NK-92 treated with Interleukin-12 subunit alpha and Interleukin-12 subunit beta, amount 100 ng/mL, for 24 hours (cell line): ENCODE measurements at regions not wholly inside any gene's neighbourhood (a gene's known extent, or its start where the extent isn't known, plus 50 kb on each side); places are given as distances from the start of the nearest gene placed in this dataset.
"Not testable (repeated sequence)": the region's sequence is repeated elsewhere in the genome, so short reads cannot be mapped to it uniquely, and the experiment has no call there.

Source experiments
- DNase-seq: peaks from one replicate; lab custom pipeline; 2025; lab: John Stamatoyannopoulos, UW

GRCh38 chr16:18263046-18263445 is 73.5 kb downstream of the NPIPA8 start:
- not testable (repeated sequence) for DNase-seq

GRCh38 chr16:18261848-18262247 is 74.7 kb downstream of the NPIPA8 start:
- not testable (repeated sequence) for DNase-seq

DNA sequence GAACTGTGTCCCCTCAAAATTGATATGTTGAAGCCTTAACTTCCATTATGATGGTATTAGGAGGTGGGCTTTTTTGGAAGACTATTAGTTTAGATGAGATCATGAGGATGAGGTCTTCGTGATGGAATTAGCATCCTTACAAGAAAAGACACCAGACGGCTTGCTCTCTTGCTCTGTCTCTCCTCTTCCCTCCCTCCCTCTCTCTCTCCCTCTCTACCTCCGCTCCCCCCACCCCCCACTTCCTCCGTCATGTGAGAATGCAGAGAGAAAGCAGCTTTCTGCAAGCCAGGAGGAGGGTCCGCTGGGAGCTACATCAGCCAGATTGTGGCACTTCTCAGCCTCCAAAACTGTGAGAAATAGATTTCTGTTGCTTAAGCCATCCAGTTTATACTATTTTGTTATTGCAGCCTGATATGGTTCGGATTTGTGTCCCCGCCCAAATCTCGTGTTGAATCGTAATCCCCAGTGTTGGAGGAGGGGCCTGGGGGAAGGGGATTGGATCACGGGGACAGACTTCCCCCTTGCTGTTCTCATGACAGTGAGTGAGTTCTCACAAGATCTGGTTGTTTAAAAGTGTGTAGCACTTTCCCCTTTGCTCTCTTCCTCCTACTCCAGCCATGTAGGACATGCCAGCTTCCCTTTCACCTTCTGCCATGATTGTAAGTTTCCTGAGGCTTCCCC is 76.9 kb downstream of the NPIPA8 start:
- DNase-seq = not testable (repeated sequence)

- DNase-seq = not testable (repeated sequence)
Measured at GRCh38 chr16:18252943-18253342, 83.6 kb downstream of the NPIPA8 start.

- DNase-seq = not testable (repeated sequence)
Measured at GRCh38 chr16:18230505-18230904, 106.0 kb downstream of the NPIPA8 start.

DNA sequence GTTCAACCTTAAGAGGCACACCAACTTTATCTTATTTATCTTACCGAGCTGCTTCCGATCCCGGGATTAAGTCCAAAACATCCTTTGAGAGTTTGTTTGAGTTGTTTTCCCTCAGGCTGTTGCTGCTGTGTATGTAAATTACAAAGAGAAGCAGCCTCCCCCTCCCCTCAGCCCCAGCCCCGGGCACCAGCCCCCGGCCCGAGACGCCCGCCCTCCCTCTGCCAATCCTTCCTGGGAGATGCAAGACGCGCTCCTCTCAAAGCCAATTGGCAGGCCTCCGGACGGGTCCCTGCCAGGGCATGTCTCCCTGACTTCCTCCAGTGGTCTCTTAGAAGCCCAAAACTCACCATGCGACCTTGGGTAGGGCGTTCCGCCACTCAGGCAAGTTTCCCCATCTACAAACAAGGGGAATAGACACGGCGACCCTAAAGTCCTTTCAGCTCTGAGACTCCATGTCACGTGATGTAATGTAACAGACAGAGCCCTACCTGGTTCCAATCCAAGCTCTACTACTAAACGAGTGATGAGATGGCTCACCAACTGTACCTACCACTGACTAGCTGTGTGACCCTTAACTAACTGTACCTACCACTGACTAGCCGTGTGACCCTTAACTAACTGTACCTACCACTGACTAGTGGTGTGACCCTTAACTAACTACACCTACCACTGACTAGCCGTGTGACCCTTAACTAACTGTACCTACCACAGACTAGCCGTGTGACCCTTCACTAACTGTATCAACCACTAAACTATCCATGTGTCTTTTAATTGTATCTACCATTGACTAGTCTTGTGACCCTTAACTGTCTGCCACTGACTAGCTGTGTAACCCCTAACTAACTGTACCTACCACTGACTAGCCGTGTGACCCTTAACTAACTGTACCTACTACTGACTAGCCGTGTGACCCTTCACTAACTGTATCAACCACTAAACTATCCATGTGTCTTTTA is 114.2 kb downstream of the NPIPA8 start:
- not testable (repeated sequence) for DNase-seq

GRCh38 chr16:18217741-18218140 is 118.8 kb downstream of the NPIPA8 start:
- DNase-seq = not testable (repeated sequence)

- DNase-seq = not testable (repeated sequence)
Measured at GRCh38 chr16:18216814-18217213, 119.7 kb downstream of the NPIPA8 start.

- DNase-seq = not testable (repeated sequence)
Measured at GRCh38 chr16:18213810-18214209, 122.7 kb downstream of the NPIPA8 start.

GRCh38 chr16:18211505-18211904 is 125.0 kb downstream of the NPIPA8 start:
- not testable (repeated sequence) for DNase-seq

GRCh38 chr16:18204786-18205185 is 131.8 kb downstream of the NPIPA8 start:
- DNase-seq = not testable (repeated sequence)

DNA sequence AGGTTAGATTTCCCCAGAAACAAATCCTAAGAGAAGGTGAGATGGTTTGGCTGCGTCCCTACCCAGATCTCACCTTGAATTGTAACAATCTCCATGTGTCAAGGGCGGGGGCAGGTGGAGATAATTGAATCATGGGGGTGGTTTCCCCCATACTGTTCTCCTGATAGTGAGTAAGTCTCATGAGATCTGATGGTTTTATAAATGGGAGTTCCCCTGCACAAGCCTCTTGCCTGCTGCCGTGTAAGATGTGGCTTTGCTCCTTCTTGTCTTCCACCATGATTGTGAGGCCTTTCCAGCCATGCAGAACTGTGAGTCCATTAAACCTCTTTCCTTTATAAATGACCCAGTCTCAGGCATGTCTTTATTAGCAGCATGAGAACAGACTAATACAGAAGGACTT is 132.2 kb downstream of the NPIPA8 start:
- not testable (repeated sequence) for DNase-seq

DNA sequence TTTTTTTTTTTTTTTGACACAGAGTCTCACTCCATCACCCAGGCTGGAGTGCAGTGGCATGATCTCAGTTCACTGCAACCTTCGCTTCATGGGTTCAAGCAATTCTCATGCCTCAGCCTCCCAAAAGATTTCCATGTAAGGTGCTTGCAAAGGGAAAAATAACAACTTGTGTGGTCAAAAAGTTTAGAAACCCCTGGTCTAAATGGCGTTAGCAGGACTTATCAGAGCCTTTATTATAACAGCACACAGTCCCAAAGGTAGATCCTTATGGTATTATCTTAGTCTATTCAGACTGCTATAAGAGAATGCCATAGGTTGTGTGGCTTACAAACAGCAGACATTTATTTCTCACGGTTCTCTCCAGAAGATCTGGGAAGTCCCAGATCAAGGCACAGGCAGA is 135.0 kb downstream of the NPIPA8 start:
- DNase-seq = not testable (repeated sequence)

GRCh38 chr16:18192389-18192788 is 144.1 kb downstream of the NPIPA8 start:
- not testable (repeated sequence) for DNase-seq

- DNase-seq = not testable (repeated sequence)
Measured at GRCh38 chr16:18190179-18190578, 146.4 kb downstream of the NPIPA8 start.

DNA sequence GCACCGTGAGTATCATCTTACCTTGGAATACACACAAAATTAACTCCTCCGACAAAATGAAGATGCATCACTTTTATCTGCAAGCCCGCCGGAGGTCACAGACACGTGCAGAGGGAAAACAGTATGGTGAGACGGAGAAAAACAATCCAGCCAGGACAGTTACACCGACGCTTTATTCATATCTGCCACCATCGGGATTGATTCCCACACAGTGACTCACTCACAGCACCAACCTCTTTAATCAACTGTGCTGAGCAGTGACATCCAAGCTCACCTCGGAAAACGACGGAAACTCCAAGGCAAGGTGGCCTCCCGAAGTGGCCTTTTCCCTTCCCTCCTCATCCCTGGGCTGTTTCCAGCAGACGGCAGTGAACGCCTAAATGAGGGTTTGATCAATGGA is 151.8 kb downstream of the NPIPA8 start:
- DNase-seq = not testable (repeated sequence)

- not testable (repeated sequence) for DNase-seq
Measured at GRCh38 chr16:18181028-18181427, 155.5 kb downstream of the NPIPA8 start.

- not testable (repeated sequence) for DNase-seq
Measured at GRCh38 chr16:18173945-18174497, 162.5 kb downstream of the NPIPA8 start.

DNA sequence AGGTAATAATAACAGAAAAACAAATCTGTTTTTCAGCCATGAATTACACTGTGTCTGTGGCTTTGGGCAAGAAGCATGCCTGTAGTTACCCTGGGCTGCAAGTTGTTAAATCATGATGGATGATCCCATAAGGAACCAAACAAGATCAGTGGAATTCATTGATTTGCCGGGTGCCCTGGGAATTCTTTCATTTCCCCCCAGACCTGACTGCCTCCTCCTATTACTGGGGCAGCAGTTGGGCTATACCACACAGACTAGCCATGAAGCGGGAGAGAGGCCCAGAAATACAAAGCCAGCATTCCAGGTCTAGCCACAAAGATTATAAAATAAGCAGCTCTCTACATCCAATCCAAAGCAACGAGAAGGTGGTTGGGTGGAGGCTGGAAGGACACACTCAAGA is 174.2 kb downstream of the NPIPA8 start:
- not testable (repeated sequence) for DNase-seq

- not testable (repeated sequence) for DNase-seq
Measured at GRCh38 chr16:18161224-18161623, 175.3 kb downstream of the NPIPA8 start.

DNA sequence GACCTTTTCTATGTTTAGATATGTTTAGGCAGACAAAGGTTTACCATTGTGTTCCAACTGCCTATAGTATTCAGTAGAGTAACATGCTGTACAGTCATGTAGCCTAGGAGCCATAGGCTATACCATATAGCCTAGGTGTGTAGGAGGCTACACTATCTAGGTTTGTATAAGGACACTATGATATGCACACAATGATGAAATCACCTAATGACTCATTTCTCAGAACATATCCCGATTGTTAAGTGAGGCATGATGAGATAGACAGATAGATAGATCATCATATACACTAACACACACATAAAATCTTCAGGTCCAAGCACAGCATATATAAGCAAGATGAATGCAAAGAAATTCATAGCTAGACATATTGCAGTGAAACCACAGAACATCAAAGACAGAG is 177.4 kb downstream of the NPIPA8 start:
- DNase-seq = not testable (repeated sequence)

DNA sequence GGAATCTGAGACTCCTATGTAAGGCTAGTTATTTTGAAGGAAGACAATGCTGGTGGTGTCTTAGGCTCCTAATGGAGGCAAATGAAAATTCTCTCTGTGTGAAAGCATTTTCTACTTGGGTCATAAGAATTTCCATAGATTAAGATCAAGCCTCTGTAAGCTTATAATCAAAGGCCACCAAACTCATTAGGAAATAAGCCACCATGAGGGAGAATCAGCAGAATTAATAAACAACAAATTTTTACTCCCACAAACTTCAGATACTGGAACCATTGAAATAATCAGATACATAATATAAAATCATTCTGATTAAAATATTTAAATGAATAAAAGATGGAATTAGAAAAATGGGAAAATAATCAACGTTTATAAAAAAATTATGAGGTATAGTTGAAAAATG is 178.7 kb downstream of the NPIPA8 start:
- DNase-seq = not testable (repeated sequence)
